ENCODE measurements at regions not wholly inside any gene's neighbourhood (a gene's known extent, or its start where the extent isn't known, plus 50 kb on each side); places are given as distances from the start of the nearest gene placed in this dataset.

- TF ChIP-seq STAT6 (CRISPR knock-in tag; conservative IDR thresholded peaks at IDR 0.05; ENCODE audit: low read depth) (no peak), ZBTB43 (CRISPR knock-in tag; IDR thresholded peaks at IDR 0.05) (no peak), TCF7 (CRISPR knock-in tag; IDR thresholded peaks at IDR 0.05; ENCODE audit: low read depth) (no peak), ERG (CRISPR knock-in tag; IDR thresholded peaks at IDR 0.05) (no peak)
Observed at GRCh38 chr2:22209545-22209944, 1085.8 kb downstream of the TDRD15 start (continued).

DNA sequence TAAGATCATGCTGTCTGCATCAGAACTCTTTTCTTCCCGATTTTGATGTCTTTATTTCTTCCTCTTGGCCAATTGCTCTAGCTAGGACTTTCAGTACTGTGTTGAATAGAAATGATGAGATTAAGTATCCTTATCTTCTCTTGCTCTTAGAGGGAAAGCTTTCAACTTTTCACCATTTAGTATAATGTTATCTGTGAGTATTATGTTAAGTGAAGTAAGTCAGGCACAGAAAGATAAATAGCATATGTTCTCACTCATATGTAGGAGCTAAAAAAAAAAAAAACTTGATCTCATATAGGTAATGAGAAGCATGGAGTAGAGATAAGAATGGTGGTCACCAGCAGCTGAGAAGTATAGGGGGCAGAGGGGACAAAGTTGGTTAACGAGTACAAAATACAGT, 1089.5 kb downstream of the TDRD15 start:
- Mint-ChIP-seq H3K36me3 (no peaks in the 10 kb centered on the region), H3K4me3 (no peak overlapping the region), H3K9me3 (no peaks in the 10 kb centered on the region), H3K4me1 (peaks cover 12% of the 10 kb centered on the region), H3K27me3 (ENCODE audit: low read depth) (no peaks in the 10 kb centered on the region), H3K27ac (no peak overlapping the region)
- ATAC-seq, result no peak
- POLR2A ChIA-PET, result no interaction called here
- no peak for DNase-seq (ENCODE audit: low spot score)
- CTCF ChIA-PET, result no interaction called here
- TF ChIP-seq, protein P1, sequence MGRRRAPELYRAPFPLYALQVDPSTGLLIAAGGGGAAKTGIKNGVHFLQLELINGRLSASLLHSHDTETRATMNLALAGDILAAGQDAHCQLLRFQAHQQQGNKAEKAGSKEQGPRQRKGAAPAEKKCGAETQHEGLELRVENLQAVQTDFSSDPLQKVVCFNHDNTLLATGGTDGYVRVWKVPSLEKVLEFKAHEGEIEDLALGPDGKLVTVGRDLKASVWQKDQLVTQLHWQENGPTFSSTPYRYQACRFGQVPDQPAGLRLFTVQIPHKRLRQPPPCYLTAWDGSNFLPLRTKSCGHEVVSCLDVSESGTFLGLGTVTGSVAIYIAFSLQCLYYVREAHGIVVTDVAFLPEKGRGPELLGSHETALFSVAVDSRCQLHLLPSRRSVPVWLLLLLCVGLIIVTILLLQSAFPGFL (CRISPR knock-in tag; IDR thresholded peaks at IDR 0.05; ENCODE audit: borderline replicate concordance), result no peak
- TF ChIP-seq GTF2I (CRISPR knock-in tag; conservative IDR thresholded peaks at IDR 0.05), result no peak
- TF ChIP-seq NFYB (CRISPR knock-in tag; conservative IDR thresholded peaks at IDR 0.05; ENCODE audit: low read depth), result no peak
- TF ChIP-seq RELA (CRISPR knock-in tag; IDR thresholded peaks at IDR 0.05; ENCODE audit: borderline replicate concordance), result no peak
- no peak for TF ChIP-seq ZNF121 (CRISPR knock-in tag; IDR thresholded peaks at IDR 0.05)
- TF ChIP-seq ATF3 (CRISPR knock-in tag; conservative IDR thresholded peaks at IDR 0.05), result no peak
- no peak for TF ChIP-seq IRF1 (CRISPR knock-in tag; IDR thresholded peaks at IDR 0.05)
- TF ChIP-seq, protein P2, sequence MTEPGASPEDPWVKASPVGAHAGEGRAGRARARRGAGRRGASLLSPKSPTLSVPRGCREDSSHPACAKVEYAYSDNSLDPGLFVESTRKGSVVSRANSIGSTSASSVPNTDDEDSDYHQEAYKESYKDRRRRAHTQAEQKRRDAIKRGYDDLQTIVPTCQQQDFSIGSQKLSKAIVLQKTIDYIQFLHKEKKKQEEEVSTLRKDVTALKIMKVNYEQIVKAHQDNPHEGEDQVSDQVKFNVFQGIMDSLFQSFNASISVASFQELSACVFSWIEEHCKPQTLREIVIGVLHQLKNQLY (CRISPR knock-in tag; IDR thresholded peaks at IDR 0.05), result no peak
- TF ChIP-seq, protein P3, sequence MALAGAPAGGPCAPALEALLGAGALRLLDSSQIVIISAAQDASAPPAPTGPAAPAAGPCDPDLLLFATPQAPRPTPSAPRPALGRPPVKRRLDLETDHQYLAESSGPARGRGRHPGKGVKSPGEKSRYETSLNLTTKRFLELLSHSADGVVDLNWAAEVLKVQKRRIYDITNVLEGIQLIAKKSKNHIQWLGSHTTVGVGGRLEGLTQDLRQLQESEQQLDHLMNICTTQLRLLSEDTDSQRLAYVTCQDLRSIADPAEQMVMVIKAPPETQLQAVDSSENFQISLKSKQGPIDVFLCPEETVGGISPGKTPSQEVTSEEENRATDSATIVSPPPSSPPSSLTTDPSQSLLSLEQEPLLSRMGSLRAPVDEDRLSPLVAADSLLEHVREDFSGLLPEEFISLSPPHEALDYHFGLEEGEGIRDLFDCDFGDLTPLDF (CRISPR knock-in tag; IDR thresholded peaks at IDR 0.05), result no peak
- no peak for TF ChIP-seq ZNF532 (CRISPR knock-in tag; IDR thresholded peaks at IDR 0.05; ENCODE audit: borderline replicate concordance)
- no peak for TF ChIP-seq ZNF219 (CRISPR knock-in tag; IDR thresholded peaks at IDR 0.05; ENCODE audit: borderline replicate concordance)
- TF ChIP-seq, protein P4, sequence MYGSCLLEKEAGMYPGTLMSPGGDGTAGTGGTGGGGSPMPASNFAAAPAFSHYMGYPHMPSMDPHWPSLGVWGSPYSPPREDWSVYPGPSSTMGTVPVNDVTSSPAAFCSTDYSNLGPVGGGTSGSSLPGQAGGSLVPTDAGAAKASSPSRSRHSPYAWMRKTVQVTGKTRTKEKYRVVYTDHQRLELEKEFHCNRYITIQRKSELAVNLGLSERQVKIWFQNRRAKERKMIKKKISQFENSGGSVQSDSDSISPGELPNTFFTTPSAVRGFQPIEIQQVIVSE (CRISPR knock-in tag; IDR thresholded peaks at IDR 0.05; ENCODE audit: borderline replicate concordance), result no peak
- no peak for TF ChIP-seq ELF4 (CRISPR knock-in tag; IDR thresholded peaks at IDR 0.05; ENCODE audit: low read depth)
- TF ChIP-seq ZNF263 (CRISPR knock-in tag; IDR thresholded peaks at IDR 0.05; ENCODE audit: low read depth), result no peak
- TF ChIP-seq ESRRA (CRISPR knock-in tag; IDR thresholded peaks at IDR 0.05; ENCODE audit: borderline replicate concordance), result no peak

All from WTC11 (cell line).